IMR-90 (cell line): ENCODE measurements at regions not wholly inside any gene's neighbourhood (a gene's known extent, or its start where the extent isn't known, plus 50 kb on each side); places are given as distances from the start of the nearest gene placed in this dataset.

Experiments
- ATAC-seq: fragments of 200-7000 bp; cut with Tn5 transposase; 2 replicates; pipeline ENCODE4 v1.9.1; 2020; ENCODE audit warnings: low read depth, mild to moderate bottlenecking, moderate library complexity
- BruUV-seq: library from RNA; stranded (reverse); fragments of 400-500 nt; replicated peaks from 2 replicates; lab custom pipeline; 2021; lab: Mats Ljungman, UMichigan
- CTCF ChIA-PET: fragments of 300-600 bp; formaldehyde crosslinking; extraction: SDS; loops from one replicate; lab custom pipeline; 2021; ENCODE audit warnings: antibody characterized with exemption; lab: Yijun Ruan, JAX
- POLR2A ChIA-PET: fragments of 300-600 bp; sonication (Branson Sonifier 250); formaldehyde crosslinking; loops from one replicate; lab custom pipeline; 2022; ENCODE audit warnings: antibody characterized with exemption; ENCODE audit not compliant: unreplicated experiment; lab: Charles Lee
- DNase-seq: peaks from one replicate; pipeline ENCODE4 v3.0.0; 2013
- H2AFZ ChIP-seq: replicated peaks from 2 replicates; pipeline ENCODE3; 2013; ENCODE audit warnings: low read length, mild to moderate bottlenecking; ENCODE audit not compliant: poor library complexity
- H2AK5ac ChIP-seq: 2 replicates; pipeline ENCODE4 v1.6.1; 2013; ENCODE audit warnings: low read depth, low read length, inconsistent platforms
- H2AK9ac ChIP-seq: replicated peaks from 2 replicates; pipeline ENCODE3; 2013; ENCODE audit warnings: mild to moderate bottlenecking, low read depth, low read length, moderate library complexity; ENCODE audit not compliant: poor library complexity
- H2BK120ac ChIP-seq: 2 replicates; pipeline ENCODE4 v1.6.1; 2013; ENCODE audit warnings: low read depth, low read length, inconsistent platforms
- H2BK15ac ChIP-seq: 3 replicates; pipeline ENCODE4 v1.6.1; 2013; ENCODE audit warnings: low read depth, low read length, inconsistent platforms
- H2BK20ac ChIP-seq: 2 replicates; pipeline ENCODE4 v1.6.1; 2013; ENCODE audit warnings: low read depth, mild to moderate bottlenecking, inconsistent platforms, low read length, moderate library complexity
- H2BK5ac ChIP-seq: 2 replicates; pipeline ENCODE4 v1.6.1; 2013; ENCODE audit warnings: mild to moderate bottlenecking, low read depth, low read length, inconsistent platforms; ENCODE audit not compliant: poor library complexity, severe bottlenecking
- H3K14ac ChIP-seq: replicated peaks from 2 replicates; pipeline ENCODE4 v1.6.1; 2013; ENCODE audit warnings: low read depth, low read length, inconsistent platforms
- H3K18ac ChIP-seq: 2 replicates; pipeline ENCODE4 v1.6.1; 2013; ENCODE audit warnings: low read depth, low read length, control low read depth
- H3K23ac ChIP-seq: 2 replicates; pipeline ENCODE4 v1.6.1; 2013; ENCODE audit warnings: low read depth, low read length, inconsistent platforms
- H3K27ac ChIP-seq: 2 replicates; pipeline ENCODE4 v1.5.1; 2013; ENCODE audit warnings: mild to moderate bottlenecking, control low read depth, low read length; ENCODE audit not compliant: insufficient read depth
- H3K27me3 ChIP-seq: 2 replicates; pipeline ENCODE4 v1.6.1; 2013; ENCODE audit warnings: low read length; ENCODE audit not compliant: control insufficient read depth, insufficient read depth
- H3K36me3 ChIP-seq: 2 replicates; pipeline ENCODE4 v1.6.1; 2013; ENCODE audit warnings: low read length, mixed read lengths; ENCODE audit not compliant: control insufficient read depth, insufficient read depth
- H3K4ac ChIP-seq: 2 replicates; pipeline ENCODE4 v1.6.1; 2013; ENCODE audit warnings: low read depth, low read length, inconsistent platforms
- H3K4me1 ChIP-seq: 2 replicates; pipeline ENCODE4 v1.6.1; 2013; ENCODE audit warnings: low read length, mixed read lengths; ENCODE audit not compliant: control insufficient read depth, insufficient read depth
- H3K4me2 ChIP-seq: 2 replicates; pipeline ENCODE4 v1.6.1; 2013; ENCODE audit warnings: low read depth, mild to moderate bottlenecking, control low read depth, low read length, moderate library complexity
- H3K4me3 ChIP-seq: 2 replicates; pipeline ENCODE4 v1.5.1; 2013; ENCODE audit warnings: low read depth, mild to moderate bottlenecking, control low read depth, low read length, moderate library complexity; ENCODE audit not compliant: insufficient read depth
- H3K56ac ChIP-seq: 2 replicates; pipeline ENCODE4 v1.6.1; 2013; ENCODE audit warnings: low read length, inconsistent platforms; ENCODE audit not compliant: insufficient read depth; ENCODE audit errors: extremely low read depth
- H3K79me1 ChIP-seq, 2 experiments: 2 replicates each; pipeline ENCODE4 v1.6.1; 2013; ENCODE audit warnings: low read length in 2 of 2, inconsistent platforms in 1 of 2, low read depth in 1 of 2
- H3K9ac ChIP-seq: 2 replicates; pipeline ENCODE4 v1.6.1; 2013; ENCODE audit warnings: low read depth, low read length, control low read depth
- H3K9me1 ChIP-seq: 2 replicates; pipeline ENCODE4 v1.6.1; 2013; ENCODE audit warnings: low read length, inconsistent platforms; ENCODE audit not compliant: insufficient read depth
- H3K9me3 ChIP-seq: 2 replicates; pipeline ENCODE4 v1.6.1; 2013; ENCODE audit warnings: low read length; ENCODE audit not compliant: control insufficient read depth, insufficient read depth
- H4K20me1 ChIP-seq: 2 replicates; pipeline ENCODE4 v1.6.1; 2013; ENCODE audit warnings: low read length, inconsistent platforms; ENCODE audit not compliant: insufficient read depth
- H4K5ac ChIP-seq: 2 replicates; pipeline ENCODE4 v1.6.1; 2013; ENCODE audit warnings: mild to moderate bottlenecking, low read depth, low read length, control low read depth
- H4K8ac ChIP-seq, 2 experiments: 2 replicates each; pipeline ENCODE4 v1.6.1; 2013; ENCODE audit warnings: low read depth in 2 of 2, low read length in 2 of 2, control low read depth in 1 of 2, inconsistent platforms in 1 of 2
- H4K91ac ChIP-seq: 2 replicates; pipeline ENCODE4 v1.6.1; 2013; ENCODE audit warnings: low read depth, low read length, inconsistent platforms; ENCODE audit not compliant: insufficient read depth
- CHD1 ChIP-seq: IDR thresholded peaks from 2 replicates; pipeline ENCODE4 v1.6.1; 2012; ENCODE audit warnings: low read depth, low read length, improper control_type of control experiment
- RCOR1 ChIP-seq: IDR thresholded peaks from 2 replicates; pipeline ENCODE4 v1.6.1; 2012; ENCODE audit warnings: mild to moderate bottlenecking, low read length, improper control_type of control experiment; ENCODE audit not compliant: insufficient replicate concordance
- WGBS, 2 experiments: methylation state at CpG; one replicate each; pipeline versions ENCODE4 v1.1.5 to v1.1.7; 2013; ENCODE audit warnings: missing lambda C conversion rate in 2 of 2; ENCODE audit not compliant: insufficient read length in 1 of 2; ENCODE audit errors: extremely low coverage in 2 of 2; 5-methylcytosine and 5-hydroxymethylcytosine counted together
- dilution Hi-C: fragments of 300-500 bp; cut with HindIII; formaldehyde crosslinking; loops from one replicate; pipeline ENCODE4 v1.14.3; 2018; ENCODE audit warnings: low sequenced_read_pairs; ENCODE audit not compliant: unreplicated experiment
- in situ Hi-C: fragments of 300-500 bp; cut with MboI; formaldehyde crosslinking; loops from 3 replicates; pipeline ENCODE4 v1.14.3; 2019; ENCODE audit warnings: low sequenced_read_pairs, inconsistent platforms, mixed read lengths
- intact Hi-C: fragments of 100-400 bp; cut with micrococcal nuclease; formaldehyde crosslinking; loops from 2 replicates; pipeline ENCODE4 v1.10.0; 2022
- TF ChIP-seq, protein P1 (sequence below): fragments of 150-350 bp; IDR thresholded peaks from 2 replicates; pipeline ENCODE4 v1.6.1; 2017; ENCODE audit warnings: mild to moderate bottlenecking, antibody characterized with exemption, low read length, low read depth
- TF ChIP-seq, protein P2 (sequence below): fragments of 150-350 bp; IDR thresholded peaks from 2 replicates; pipeline ENCODE4 v1.6.1; 2016; ENCODE audit warnings: low read depth, mild to moderate bottlenecking, low read length, moderate library complexity, borderline replicate concordance

DNA sequence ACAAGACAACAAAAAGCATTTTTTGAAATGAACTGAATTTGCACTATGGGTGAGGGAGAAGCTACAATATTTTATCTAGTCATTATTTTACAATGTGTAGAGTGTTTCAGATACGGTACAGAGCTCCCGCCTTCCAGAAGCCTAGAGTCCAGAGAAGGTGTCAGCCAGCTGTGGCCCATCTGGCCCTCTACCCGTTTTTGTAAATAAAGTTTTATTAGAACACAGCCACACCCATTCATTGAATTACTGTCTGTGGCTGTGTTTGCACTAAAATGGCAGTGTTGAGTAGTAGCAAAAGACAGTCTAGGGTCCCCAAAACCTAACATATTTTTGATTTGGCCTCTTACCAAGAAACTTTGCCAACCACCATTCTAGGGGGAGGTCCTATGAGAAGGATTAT, 162.0 kb downstream of the JCAD start:
- no peak overlapping the region for H3K4me3 ChIP-seq
- H2BK120ac ChIP-seq, result no peak overlapping the region
- in situ Hi-C loops (no loop called here), dilution Hi-C loops (no loop called here), intact Hi-C loops (no loop called here)
- H2AK5ac ChIP-seq, result no peak overlapping the region
- no peaks in the 10 kb centered on the region for H3K79me1 ChIP-seq
- ChIA-PET POLR2A (no interaction called here), CTCF (interaction anchor here (0.6 to 1.2 kb wide), 2 partner anchors 102 to 106 kb away, joined by 3 read pairs; no protein-coding TSS in a partner anchor)
- H3K56ac ChIP-seq, result no peak overlapping the region
- H3K36me3 ChIP-seq, result no peaks in the 10 kb centered on the region
- peaks cover 2% of the 10 kb centered on the region; the same call in 1 of the 2 replicates for H3K9me1 ChIP-seq
- no peak overlapping the region for H3K18ac ChIP-seq
- H2BK20ac ChIP-seq, result no peak overlapping the region
- WGBS, 2 experiments, result no CpG with 5 or more reads among the region's 3 CpGs
- no peak overlapping the region for H2BK15ac ChIP-seq
- H3K14ac ChIP-seq, result no peak overlapping the region
- H3K27me3 ChIP-seq, result peaks cover 16% of the 10 kb centered on the region; the same call in 1 of the 2 replicates
- H3K23ac ChIP-seq, result no peak overlapping the region
- no peak overlapping the region for H4K91ac ChIP-seq
- ATAC-seq (no peak), DNase-seq (no peak)
- no peak overlapping the region for H3K4ac ChIP-seq
- H2BK5ac ChIP-seq, result no peak overlapping the region
- peaks cover under 1% of the 10 kb centered on the region; the same call in 1 of the 2 replicates for H3K9me3 ChIP-seq
- TF ChIP-seq CHD1, result no peak
- TF ChIP-seq, protein P1, sequence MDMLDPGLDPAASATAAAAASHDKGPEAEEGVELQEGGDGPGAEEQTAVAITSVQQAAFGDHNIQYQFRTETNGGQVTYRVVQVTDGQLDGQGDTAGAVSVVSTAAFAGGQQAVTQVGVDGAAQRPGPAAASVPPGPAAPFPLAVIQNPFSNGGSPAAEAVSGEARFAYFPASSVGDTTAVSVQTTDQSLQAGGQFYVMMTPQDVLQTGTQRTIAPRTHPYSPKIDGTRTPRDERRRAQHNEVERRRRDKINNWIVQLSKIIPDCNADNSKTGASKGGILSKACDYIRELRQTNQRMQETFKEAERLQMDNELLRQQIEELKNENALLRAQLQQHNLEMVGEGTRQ, result no peak
- TF ChIP-seq, protein P2, sequence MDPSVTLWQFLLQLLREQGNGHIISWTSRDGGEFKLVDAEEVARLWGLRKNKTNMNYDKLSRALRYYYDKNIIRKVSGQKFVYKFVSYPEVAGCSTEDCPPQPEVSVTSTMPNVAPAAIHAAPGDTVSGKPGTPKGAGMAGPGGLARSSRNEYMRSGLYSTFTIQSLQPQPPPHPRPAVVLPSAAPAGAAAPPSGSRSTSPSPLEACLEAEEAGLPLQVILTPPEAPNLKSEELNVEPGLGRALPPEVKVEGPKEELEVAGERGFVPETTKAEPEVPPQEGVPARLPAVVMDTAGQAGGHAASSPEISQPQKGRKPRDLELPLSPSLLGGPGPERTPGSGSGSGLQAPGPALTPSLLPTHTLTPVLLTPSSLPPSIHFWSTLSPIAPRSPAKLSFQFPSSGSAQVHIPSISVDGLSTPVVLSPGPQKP, result no peak
- no peak for TF ChIP-seq RCOR1
- peaks cover 4% of the 10 kb centered on the region; the same call in 1 of the 2 replicates for H3K4me1 ChIP-seq
- H3K9ac ChIP-seq, result no peak overlapping the region
- H2AK9ac ChIP-seq, result no peak overlapping the region
- H3K4me2 ChIP-seq, result no peak overlapping the region
- H2AFZ ChIP-seq, result no peak overlapping the region
- no peak overlapping the region for H4K5ac ChIP-seq
- no peak overlapping the region for H4K8ac ChIP-seq
- no peaks in the 10 kb centered on the region for H4K20me1 ChIP-seq
- H3K27ac ChIP-seq, result no peak overlapping the region
- no TSS peak for BruUV-seq
